ENCODE measurements at regions not wholly inside any gene's neighbourhood (a gene's known extent, or its start where the extent isn't known, plus 50 kb on each side); places are given as distances from the start of the nearest gene placed in this dataset.

DNA sequence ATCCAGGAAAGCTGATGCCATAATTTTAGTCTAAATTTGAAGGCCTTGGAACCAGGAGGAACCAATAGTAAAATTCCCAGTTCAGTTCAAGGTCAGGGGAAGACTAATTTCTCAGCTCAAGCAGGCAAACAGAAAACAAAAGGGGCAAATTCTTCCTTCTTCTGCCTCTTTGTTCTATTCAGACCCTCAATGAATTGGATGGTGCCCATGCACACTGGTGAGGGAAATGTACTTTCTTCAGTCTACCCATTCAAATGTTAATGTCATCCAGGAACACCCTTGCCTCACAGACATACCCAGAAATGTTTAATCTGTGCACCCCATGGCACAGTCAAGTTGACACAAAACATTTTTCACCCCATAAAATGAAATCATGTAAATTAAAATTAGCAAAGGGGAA lies 1851.2 kb upstream of the ADGRL3 start:
- TF ChIP-seq, protein P1, sequence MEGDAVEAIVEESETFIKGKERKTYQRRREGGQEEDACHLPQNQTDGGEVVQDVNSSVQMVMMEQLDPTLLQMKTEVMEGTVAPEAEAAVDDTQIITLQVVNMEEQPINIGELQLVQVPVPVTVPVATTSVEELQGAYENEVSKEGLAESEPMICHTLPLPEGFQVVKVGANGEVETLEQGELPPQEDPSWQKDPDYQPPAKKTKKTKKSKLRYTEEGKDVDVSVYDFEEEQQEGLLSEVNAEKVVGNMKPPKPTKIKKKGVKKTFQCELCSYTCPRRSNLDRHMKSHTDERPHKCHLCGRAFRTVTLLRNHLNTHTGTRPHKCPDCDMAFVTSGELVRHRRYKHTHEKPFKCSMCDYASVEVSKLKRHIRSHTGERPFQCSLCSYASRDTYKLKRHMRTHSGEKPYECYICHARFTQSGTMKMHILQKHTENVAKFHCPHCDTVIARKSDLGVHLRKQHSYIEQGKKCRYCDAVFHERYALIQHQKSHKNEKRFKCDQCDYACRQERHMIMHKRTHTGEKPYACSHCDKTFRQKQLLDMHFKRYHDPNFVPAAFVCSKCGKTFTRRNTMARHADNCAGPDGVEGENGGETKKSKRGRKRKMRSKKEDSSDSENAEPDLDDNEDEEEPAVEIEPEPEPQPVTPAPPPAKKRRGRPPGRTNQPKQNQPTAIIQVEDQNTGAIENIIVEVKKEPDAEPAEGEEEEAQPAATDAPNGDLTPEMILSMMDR (IDR thresholded peaks at IDR 0.05): no peak
- no peak for TF ChIP-seq POLR2AphosphoS5 (IDR thresholded peaks at IDR 0.05)
